K562 (cell line): ENCODE measurements at regions not wholly inside any gene's neighbourhood (a gene's known extent, or its start where the extent isn't known, plus 50 kb on each side); places are given as distances from the start of the nearest gene placed in this dataset.

Experiments used
- ATAC-seq: fragments of 200-7000 bp; cut with Tn5 transposase; 3 replicates; pipeline ENCODE4 v1.9.1; 2020; ENCODE audit warnings: moderate library complexity
- BruUV-seq: library from RNA; stranded (reverse); fragments of 400-500 nt; replicated peaks from 2 replicates; lab custom pipeline; 2021; lab: Mats Ljungman, UMichigan
- CTCF ChIA-PET: fragments of 300-600 bp; formaldehyde crosslinking; extraction: SDS; loops from one replicate; lab custom pipeline; 2021; ENCODE audit warnings: low intra/inter-chr PET ratio; lab: Yijun Ruan, JAX
- POLR2A ChIA-PET: fragments of 300-600, 350-650 bp; sonication (Branson Sonifier 250); formaldehyde crosslinking; extraction: SDS; loops from one replicate; lab custom pipeline; 2021; ENCODE audit warnings: antibody characterized with exemption, inconsistent platforms; lab: Yijun Ruan, JAX
- DNase-seq, 4 experiments: peaks; one replicate each; pipeline versions ENCODE4 v3.0.0 to v3.0.0-alpha.2; 2011 to 2018; ENCODE audit warnings: low spot score in 3 of 4, mixed read lengths in 3 of 4; ENCODE audit errors: extremely low read depth in 1 of 4
- FAIRE-seq: peaks from 2 replicates; lab custom pipeline; 2011; peaks lifted over from hg19 to GRCh38; lab: Jason Lieb, UNC
- H2AFZ ChIP-seq: 2 replicates; pipeline ENCODE4 v1.6.0; 2011; ENCODE audit warnings: low read depth, low read length, control low read depth, inconsistent platforms
- H3K27ac ChIP-seq: fragments of 200-600 bp; 3 replicates; pipeline ENCODE4 v1.8.0; 2011; ENCODE audit warnings: low read depth, mild to moderate bottlenecking, control low read depth, inconsistent platforms, low read length, moderate library complexity, mixed read lengths; ENCODE audit errors: extremely low read depth
- H3K27me3 ChIP-seq, 2 experiments: fragments of 300-600 bp in 1 of 2; 2 replicates in 1 of 2; 3 replicates in 1 of 2; pipeline versions ENCODE4 v1.6.0 to v1.8.0; 2011; ENCODE audit warnings: inconsistent platforms in 2 of 2, low read length in 2 of 2, mild to moderate bottlenecking in 1 of 2, mixed read lengths in 1 of 2, moderate library complexity in 1 of 2; ENCODE audit not compliant: control insufficient read depth in 2 of 2, insufficient read depth in 2 of 2
- H3K36me3 ChIP-seq: fragments of 300-600 bp; 3 replicates; pipeline ENCODE4 v1.8.0; 2011; ENCODE audit warnings: mild to moderate bottlenecking, low read length, inconsistent platforms; ENCODE audit not compliant: control insufficient read depth, insufficient read depth
- H3K4me1 ChIP-seq, 2 experiments: fragments of 200-600 bp in 1 of 2; replicated peaks in 1 of 2; 2 replicates in 1 of 2; 3 replicates in 1 of 2; pipeline versions ENCODE4 v1.5.1 to v1.8.0; 2011; ENCODE audit warnings: inconsistent platforms in 2 of 2, low read length in 2 of 2, mild to moderate bottlenecking in 1 of 2, mixed read lengths in 1 of 2, moderate library complexity in 1 of 2; ENCODE audit not compliant: control insufficient read depth in 2 of 2, insufficient read depth in 2 of 2
- H3K4me2 ChIP-seq: 2 replicates; pipeline ENCODE4 v1.6.1; 2011; ENCODE audit warnings: low read length, control low read depth, inconsistent platforms, mixed read lengths; ENCODE audit not compliant: insufficient read depth
- H3K4me3 ChIP-seq: fragments of 200-600 bp; sonication (generic), shearing (Covaris generic); 2 replicates; pipeline ENCODE4 v1.5.1; 2016; ENCODE audit warnings: control low read depth, inconsistent platforms
- H3K79me2 ChIP-seq: fragments of 200-600 bp; 3 replicates; pipeline ENCODE4 v1.8.0; 2011; ENCODE audit warnings: low read length, inconsistent platforms; ENCODE audit not compliant: control insufficient read depth, insufficient read depth
- H3K9ac ChIP-seq, 2 experiments: 2 replicates each; pipeline versions ENCODE4 v1.6.0 to v1.6.1; 2011; ENCODE audit warnings: low read depth in 2 of 2, low read length in 2 of 2, control low read depth in 1 of 2, inconsistent platforms in 1 of 2, mild to moderate bottlenecking in 1 of 2, mixed read lengths in 1 of 2; ENCODE audit not compliant: insufficient read depth in 1 of 2
- H3K9me1 ChIP-seq: one replicate; pipeline ENCODE4 v1.6.0; 2011; ENCODE audit warnings: inconsistent platforms, mild to moderate bottlenecking, low read length, moderate library complexity; ENCODE audit not compliant: control insufficient read depth, insufficient read depth
- H3K9me3 ChIP-seq: replicated peaks from 2 replicates; pipeline ENCODE4 v1.5.1; 2011; ENCODE audit warnings: low read depth, low read length, inconsistent platforms; ENCODE audit not compliant: control insufficient read depth, insufficient read depth
- H4K20me1 ChIP-seq: replicated peaks from 2 replicates; pipeline ENCODE4 v1.6.1; 2011; ENCODE audit warnings: low read length, inconsistent platforms, mixed read lengths; ENCODE audit not compliant: control insufficient read depth, insufficient read depth
- CEBPB ChIP-seq: fragments of 450-650 bp; IDR thresholded peaks from 2 replicates; pipeline ENCODE4 v1.6.1; 2016; ENCODE audit warnings: missing genetic modification characterization, missing compliant biosample characterization
- CEBPG ChIP-seq, 3 experiments: fragments of 200-800 bp in 1 of 3; sonication (Bioruptor generic) in 1 of 3; sonication (generic) in 1 of 3; formaldehyde crosslinking in 1 of 3; IDR thresholded peaks in 2 of 3; conservative IDR thresholded peaks in 1 of 3; 2 replicates each; pipeline versions ENCODE4 v1.6.1 to v1.8.0; 2016 to 2022; ENCODE audit warnings: missing compliant biosample characterization in 2 of 3, missing genetic modification characterization in 2 of 3, mild to moderate bottlenecking in 1 of 3, missing genetic modification reagents in 1 of 3
- DACH1 ChIP-seq: fragments of 450-650 bp; IDR thresholded peaks from 2 replicates; pipeline ENCODE4 v1.6.1; 2018; ENCODE audit not compliant: partially characterized antibody
- EP300 ChIP-seq: IDR thresholded peaks from 2 replicates; pipeline ENCODE4 v1.6.1; 2012; ENCODE audit warnings: low read length, improper control_type of control experiment
- MYC ChIP-seq, 2 experiments: fragments of 250-450 bp in 1 of 2; sonication (Bioruptor Pico) in 1 of 2; IDR thresholded peaks; 2 replicates each; pipeline versions ENCODE4 v1.5.1 to v1.6.1; 2012 to 2021; ENCODE audit warnings: low read depth in 2 of 2, borderline replicate concordance in 1 of 2, improper control_type of control experiment in 1 of 2, low read length in 1 of 2, mild to moderate bottlenecking in 1 of 2, moderate library complexity in 1 of 2
- TCF7L2 ChIP-seq: fragments of 150-350 bp; IDR thresholded peaks from 2 replicates; pipeline ENCODE4 v1.6.1; 2016; ENCODE audit warnings: low read depth, mild to moderate bottlenecking, low read length, moderate library complexity
- WHSC1 ChIP-seq: IDR thresholded peaks from one replicate; pipeline ENCODE4 v1.6.1; 2012; ENCODE audit warnings: low read length, control low read depth, inconsistent platforms
- WGBS: fragments of 100-300 bp; shearing (Covaris generic); methylation state at CpG from one replicate; pipeline ENCODE4 v1.1.6; 2016; ENCODE audit warnings: low coverage, mixed read lengths; ENCODE audit not compliant: insufficient coverage; ENCODE audit errors: missing lambda C conversion rate; 5-methylcytosine and 5-hydroxymethylcytosine counted together
- in situ Hi-C: fragments of 300-500 bp; cut with MboI; formaldehyde crosslinking; loops from 4 replicates; pipeline ENCODE4 v1.15.0; 2018; ENCODE audit warnings: inconsistent platforms, mixed read lengths
- intact Hi-C: fragments of 100-400 bp; cut with micrococcal nuclease; formaldehyde crosslinking; loops from 2 replicates; pipeline ENCODE4 v1.14.2; 2022
- TF ChIP-seq, protein P1 (sequence below): conservative IDR thresholded peaks from 2 replicates; pipeline ENCODE4 v1.6.1; 2011; ENCODE audit warnings: low read depth, mild to moderate bottlenecking, low read length; ENCODE audit not compliant: control insufficient read depth
- TF ChIP-seq, protein P2 (sequence below): fragments of 150-350 bp; conservative IDR thresholded peaks from 2 replicates; pipeline ENCODE4 v1.6.1; 2014; ENCODE audit warnings: low read length

DNA sequence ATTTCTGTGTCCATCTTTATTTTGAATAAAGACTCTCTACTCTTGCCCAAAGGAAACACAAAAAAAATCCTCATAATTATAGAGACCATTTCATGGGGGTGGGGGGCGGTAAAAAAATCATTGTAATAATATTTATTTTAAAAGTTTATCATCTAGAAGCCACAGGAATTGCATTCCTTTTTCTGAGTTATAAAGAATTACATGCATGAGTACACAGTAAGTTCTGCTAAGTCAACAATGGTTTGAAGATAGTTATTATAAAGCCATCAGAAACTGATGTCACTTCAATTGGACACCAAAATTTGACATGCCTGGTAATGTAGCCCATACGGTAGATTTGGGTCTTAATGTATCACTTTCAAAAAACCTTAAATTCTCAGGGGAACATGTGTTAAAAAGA is 478.1 kb upstream of the NR5A2 start:
- Histone ChIP-seq H3K79me2 (no peaks in the 10 kb centered on the region), H2AFZ (no peak overlapping the region)
- FAIRE-seq, result no peak

More for the DNA sequence above, 478.1 kb upstream of the NR5A2 start:
- Histone ChIP-seq H3K4me1 (no peaks in the 10 kb centered on the region), H3K9me1 (no peaks in the 10 kb centered on the region), H3K9ac (no peak overlapping the region), H3K4me2 (no peak overlapping the region), H3K4me3 (no peak overlapping the region), H4K20me1 (no peaks in the 10 kb centered on the region), H3K27ac (no peak overlapping the region), H3K9me3 (peaks cover 2% of the 10 kb centered on the region; the same call in 1 of the 2 replicates), H3K36me3 (no peaks in the 10 kb centered on the region), H3K27me3 (no peaks in the 10 kb centered on the region)
- ChIA-PET POLR2A (no interaction called here), CTCF (no interaction called here)
- WGBS, result 3% methylated on average over 2 of the region's 2 CpGs
- intact Hi-C loops, result loop anchor here (10.0 kb wide), 1 partner anchor 775 kb away; no protein-coding TSS in a partner anchor
- in situ Hi-C loops, result no loop called here
- DNase-seq (no peak), ATAC-seq (no peak)
- no TSS peak for BruUV-seq
- TF ChIP-seq, protein P1, sequence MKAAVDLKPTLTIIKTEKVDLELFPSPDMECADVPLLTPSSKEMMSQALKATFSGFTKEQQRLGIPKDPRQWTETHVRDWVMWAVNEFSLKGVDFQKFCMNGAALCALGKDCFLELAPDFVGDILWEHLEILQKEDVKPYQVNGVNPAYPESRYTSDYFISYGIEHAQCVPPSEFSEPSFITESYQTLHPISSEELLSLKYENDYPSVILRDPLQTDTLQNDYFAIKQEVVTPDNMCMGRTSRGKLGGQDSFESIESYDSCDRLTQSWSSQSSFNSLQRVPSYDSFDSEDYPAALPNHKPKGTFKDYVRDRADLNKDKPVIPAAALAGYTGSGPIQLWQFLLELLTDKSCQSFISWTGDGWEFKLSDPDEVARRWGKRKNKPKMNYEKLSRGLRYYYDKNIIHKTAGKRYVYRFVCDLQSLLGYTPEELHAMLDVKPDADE, result no peak
- TF ChIP-seq MYC (IDR thresholded peaks at IDR 0.05; ENCODE audit: low read depth, low read length) (no peak), MYC (CRISPR knock-in tag; IDR thresholded peaks at IDR 0.05; ENCODE audit: borderline replicate concordance, low read depth) (no peak), TCF7L2 (no peak), CEBPG (CRISPR knock-in tag; IDR thresholded peaks at IDR 0.05) (no peak), CEBPG (tag; conservative IDR thresholded peaks at IDR 0.05 in 1 of 2, IDR thresholded peaks at IDR 0.05 in 1 of 2) (no peak), DACH1 (no peak), EP300 (no peak), CEBPB (tag) (no peak), WHSC1 (no peak)
- TF ChIP-seq, protein P2, sequence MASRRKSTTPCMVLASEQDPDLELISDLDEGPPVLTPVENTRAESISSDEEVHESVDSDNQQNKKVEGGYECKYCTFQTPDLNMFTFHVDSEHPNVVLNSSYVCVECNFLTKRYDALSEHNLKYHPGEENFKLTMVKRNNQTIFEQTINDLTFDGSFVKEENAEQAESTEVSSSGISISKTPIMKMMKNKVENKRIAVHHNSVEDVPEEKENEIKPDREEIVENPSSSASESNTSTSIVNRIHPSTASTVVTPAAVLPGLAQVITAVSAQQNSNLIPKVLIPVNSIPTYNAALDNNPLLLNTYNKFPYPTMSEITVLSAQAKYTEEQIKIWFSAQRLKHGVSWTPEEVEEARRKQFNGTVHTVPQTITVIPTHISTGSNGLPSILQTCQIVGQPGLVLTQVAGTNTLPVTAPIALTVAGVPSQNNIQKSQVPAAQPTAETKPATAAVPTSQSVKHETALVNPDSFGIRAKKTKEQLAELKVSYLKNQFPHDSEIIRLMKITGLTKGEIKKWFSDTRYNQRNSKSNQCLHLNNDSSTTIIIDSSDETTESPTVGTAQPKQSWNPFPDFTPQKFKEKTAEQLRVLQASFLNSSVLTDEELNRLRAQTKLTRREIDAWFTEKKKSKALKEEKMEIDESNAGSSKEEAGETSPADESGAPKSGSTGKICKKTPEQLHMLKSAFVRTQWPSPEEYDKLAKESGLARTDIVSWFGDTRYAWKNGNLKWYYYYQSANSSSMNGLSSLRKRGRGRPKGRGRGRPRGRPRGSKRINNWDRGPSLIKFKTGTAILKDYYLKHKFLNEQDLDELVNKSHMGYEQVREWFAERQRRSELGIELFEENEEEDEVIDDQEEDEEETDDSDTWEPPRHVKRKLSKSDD, result no peak
